ENCODE measurements at regions not wholly inside any gene's neighbourhood (a gene's known extent, or its start where the extent isn't known, plus 50 kb on each side); places are given as distances from the start of the nearest gene placed in this dataset.

- no peak for TF ChIP-seq BHLHE40 (IDR thresholded peaks at IDR 0.05; ENCODE audit: borderline replicate concordance)
- no peak for TF ChIP-seq FOXA1 (IDR thresholded peaks at IDR 0.05)
- TF ChIP-seq SP1 (IDR thresholded peaks at IDR 0.05): no peak
- no peak for TF ChIP-seq ARNT (IDR thresholded peaks at IDR 0.05)
- no peak for TF ChIP-seq HDGF (IDR thresholded peaks at IDR 0.05; ENCODE audit: borderline replicate concordance)
- no peak for TF ChIP-seq FOXK2 (IDR thresholded peaks at IDR 0.05)
Measured at GRCh38 chrX:4572691-4573090, 859.2 kb upstream of the PRKX start.
